ENCODE measurements at regions not wholly inside any gene's neighbourhood (a gene's known extent, or its start where the extent isn't known, plus 50 kb on each side); places are given as distances from the start of the nearest gene placed in this dataset.

- no peaks in the 10 kb centered on the region for H3K4me1 ChIP-seq (ENCODE audit: low read length)
- no peak overlapping the region for H3K4me2 ChIP-seq (ENCODE audit: low read depth, low read length)
- TF ChIP-seq CTCF (IDR thresholded peaks at IDR 0.05; ENCODE audit: low read length) (no peak), EZH2 (optimal IDR thresholded peaks at IDR 0.05; ENCODE audit: low read depth, low read length) (no peak), EZH2phosphoT487 (IDR thresholded peaks at IDR 0.05; ENCODE audit: low read length) (no peak)
- H2AFZ ChIP-seq (ENCODE audit: low read length): no peak overlapping the region
- H4K20me1 ChIP-seq (ENCODE audit: insufficient read depth, low read length): no peaks in the 10 kb centered on the region
- H3K9me3 ChIP-seq (replicated peaks; ENCODE audit: insufficient read depth, low read length): no peaks in the 10 kb centered on the region
- H3K4me3 ChIP-seq (ENCODE audit: low read length): no peak overlapping the region
- H3K27me3 ChIP-seq (replicated peaks; ENCODE audit: insufficient read depth, low read length): no peaks in the 10 kb centered on the region
- no peak for DNase-seq
- H3K79me2 ChIP-seq (ENCODE audit: low read length): no peaks in the 10 kb centered on the region
- H3K9ac ChIP-seq (ENCODE audit: low read length): no peak overlapping the region
- H3K36me3 ChIP-seq (replicated peaks; ENCODE audit: insufficient read depth, low read length): no peaks in the 10 kb centered on the region
- no peaks in the 10 kb centered on the region for H3F3A ChIP-seq (ENCODE audit: insufficient read depth, low read length)
- H3K9me2 ChIP-seq (replicated peaks; ENCODE audit: insufficient read depth, low read length): no peaks in the 10 kb centered on the region
- H3K27ac ChIP-seq (ENCODE audit: low read length): no peak overlapping the region
These were observed 264.2 kb downstream of the SEC23IP start for GRCh38 chr10:120156614-120157274.

- H3K4me3 ChIP-seq (ENCODE audit: low read length): no peak overlapping the region
- no peak overlapping the region for H3K27ac ChIP-seq (ENCODE audit: low read length)
- H3K27me3 ChIP-seq (replicated peaks; ENCODE audit: insufficient read depth, low read length): no peaks in the 10 kb centered on the region
- H4K20me1 ChIP-seq (ENCODE audit: insufficient read depth, low read length): no peaks in the 10 kb centered on the region
- H3K9me2 ChIP-seq (replicated peaks; ENCODE audit: insufficient read depth, low read length): no peaks in the 10 kb centered on the region
- TF ChIP-seq CTCF (IDR thresholded peaks at IDR 0.05; ENCODE audit: low read length) (no peak), EZH2phosphoT487 (IDR thresholded peaks at IDR 0.05; ENCODE audit: low read length) (no peak), EZH2 (optimal IDR thresholded peaks at IDR 0.05; ENCODE audit: low read depth, low read length) (no peak)
- H3K4me1 ChIP-seq (ENCODE audit: low read length): no peaks in the 10 kb centered on the region
- no peaks in the 10 kb centered on the region for H3K36me3 ChIP-seq (replicated peaks; ENCODE audit: insufficient read depth, low read length)
- H3K9ac ChIP-seq (ENCODE audit: low read length): no peak overlapping the region
- H3F3A ChIP-seq (ENCODE audit: insufficient read depth, low read length): no peaks in the 10 kb centered on the region
- no peaks in the 10 kb centered on the region for H3K9me3 ChIP-seq (replicated peaks; ENCODE audit: insufficient read depth, low read length)
- no peak for DNase-seq
- no peaks in the 10 kb centered on the region for H3K79me2 ChIP-seq (ENCODE audit: low read length)
- no peak overlapping the region for H3K4me2 ChIP-seq (ENCODE audit: low read depth, low read length)
- H2AFZ ChIP-seq (ENCODE audit: low read length): no peak overlapping the region
These were observed 268.6 kb downstream of the SEC23IP start for GRCh38 chr10:120161111-120161510.

GRCh38 chr10:120162471-120162870 lies 269.9 kb downstream of the SEC23IP start:
- no peak overlapping the region for H3K4me2 ChIP-seq (ENCODE audit: low read depth, low read length)

More at GRCh38 chr10:120162471-120162870, 269.9 kb downstream of the SEC23IP start:
- no peak for DNase-seq
- H3K9me2 ChIP-seq (replicated peaks; ENCODE audit: insufficient read depth, low read length): no peaks in the 10 kb centered on the region
- no peaks in the 10 kb centered on the region for H3K9me3 ChIP-seq (replicated peaks; ENCODE audit: insufficient read depth, low read length)
- H3K4me1 ChIP-seq (ENCODE audit: low read length): no peaks in the 10 kb centered on the region
- no peak overlapping the region for H2AFZ ChIP-seq (ENCODE audit: low read length)
- no peak overlapping the region for H3K27ac ChIP-seq (ENCODE audit: low read length)
- no peaks in the 10 kb centered on the region for H3K27me3 ChIP-seq (replicated peaks; ENCODE audit: insufficient read depth, low read length)
- no peak overlapping the region for H3K4me3 ChIP-seq (ENCODE audit: low read length)
- no peaks in the 10 kb centered on the region for H3K36me3 ChIP-seq (replicated peaks; ENCODE audit: insufficient read depth, low read length)
- H3K79me2 ChIP-seq (ENCODE audit: low read length): no peaks in the 10 kb centered on the region
- TF ChIP-seq EZH2 (optimal IDR thresholded peaks at IDR 0.05; ENCODE audit: low read depth, low read length) (no peak), CTCF (IDR thresholded peaks at IDR 0.05; ENCODE audit: low read length) (no peak), EZH2phosphoT487 (IDR thresholded peaks at IDR 0.05; ENCODE audit: low read length) (no peak)
- H3F3A ChIP-seq (ENCODE audit: insufficient read depth, low read length): no peaks in the 10 kb centered on the region
- no peak overlapping the region for H3K9ac ChIP-seq (ENCODE audit: low read length)
- H4K20me1 ChIP-seq (ENCODE audit: insufficient read depth, low read length): no peaks in the 10 kb centered on the region
